ENCODE measurements at regions not wholly inside any gene's neighbourhood (a gene's known extent, or its start where the extent isn't known, plus 50 kb on each side); places are given as distances from the start of the nearest gene placed in this dataset.

- Histone ChIP-seq H3K4me3 (no peak overlapping the region), H3K9me3 (no peaks in the 10 kb centered on the region), H3K27ac (no peak overlapping the region), H3K4me1 (no peaks in the 10 kb centered on the region), H3K27me3 (peaks cover 0 to 6% (median 0%) of the 10 kb centered on the region in 4 donors), H3K36me3 (no peaks in the 10 kb centered on the region)
- peak in 3 of 4 donors; percentile 13 to 39 (median 36) for ATAC-seq
- FAIRE-seq, result no peak
- intact Hi-C loops (cut with DNase I), result no loop called here
- WGBS, 2 donors, result 12 to 14% methylated on average over 4 of the region's 4 CpGs
- no peak for TF ChIP-seq CTCF (IDR thresholded peaks at IDR 0.05)
- no peak for DNase-seq
Observed at GRCh38 chr16:75854152-75854551, 127.9 kb upstream of the CPHXL start.

- intact Hi-C loops (cut with DNase I), result no loop called here
- no peak for TF ChIP-seq CTCF (IDR thresholded peaks at IDR 0.05)
- no peak overlapping the region for H3K27ac ChIP-seq
- H3K9me3 ChIP-seq, result no peaks in the 10 kb centered on the region
- H3K4me3 ChIP-seq, result no peak overlapping the region
- WGBS, 2 donors, result 27% methylated on average over 14 of the region's 14 CpGs
- H3K4me1 ChIP-seq, result no peaks in the 10 kb centered on the region
- FAIRE-seq (no peak), DNase-seq (no peak), ATAC-seq (peak in 3 of 4 donors; percentile 37 to 76 (median 72))
- H3K36me3 ChIP-seq, result no peaks in the 10 kb centered on the region
- peaks cover 0 to 6% (median 0%) of the 10 kb centered on the region in 4 donors for H3K27me3 ChIP-seq
Observed at GRCh38 chr16:75860326-75861053, 134.2 kb upstream of the CPHXL start.

GRCh38 chr16:75861311-75862097 is 135.2 kb upstream of the CPHXL start:
- DNase-seq (no peak), FAIRE-seq (no peak), ATAC-seq (no peak)
- Histone ChIP-seq H3K4me3 (no peak overlapping the region), H3K27me3 (peaks cover 0 to 6% (median 0%) of the 10 kb centered on the region in 4 donors), H3K36me3 (no peaks in the 10 kb centered on the region), H3K4me1 (no peaks in the 10 kb centered on the region), H3K27ac (no peak overlapping the region), H3K9me3 (no peaks in the 10 kb centered on the region)
- WGBS, 2 donors, result 52 to 61% methylated on average over 10 of the region's 10 CpGs
- no peak for TF ChIP-seq CTCF (IDR thresholded peaks at IDR 0.05)
- intact Hi-C loops (cut with DNase I), result no loop called here

GRCh38 chr16:75862098-75862386 is 135.8 kb upstream of the CPHXL start:
- no peaks in the 10 kb centered on the region for H3K9me3 ChIP-seq
- H3K36me3 ChIP-seq, result no peaks in the 10 kb centered on the region
- WGBS, 2 donors, result 66 to 68% methylated on average over 8 of the region's 8 CpGs
- H3K27ac ChIP-seq, result no peak overlapping the region
- DNase-seq (no peak), FAIRE-seq (no peak), ATAC-seq (no peak)
- no peak overlapping the region for H3K4me3 ChIP-seq
- TF ChIP-seq CTCF (IDR thresholded peaks at IDR 0.05), result no peak
- no peaks in the 10 kb centered on the region for H3K4me1 ChIP-seq
- H3K27me3 ChIP-seq, result peaks cover 0 to 6% (median 0%) of the 10 kb centered on the region in 4 donors
- intact Hi-C loops (cut with DNase I), result no loop called here

GRCh38 chr16:75864243-75864642 is 138.0 kb upstream of the CPHXL start:
- no peak for ATAC-seq
- no peak overlapping the region for H3K27ac ChIP-seq
- H3K4me3 ChIP-seq, result no peak overlapping the region
- no peaks in the 10 kb centered on the region for H3K36me3 ChIP-seq
- no peak for DNase-seq
- H3K4me1 ChIP-seq, result no peaks in the 10 kb centered on the region
- TF ChIP-seq CTCF (IDR thresholded peaks at IDR 0.05), result no peak
- FAIRE-seq, result no peak
- intact Hi-C loops (cut with DNase I), result no loop called here
- no peaks in the 10 kb centered on the region for H3K27me3 ChIP-seq
- WGBS, 2 donors, result 76% methylated on average over 1 of the region's 1 CpG
- H3K9me3 ChIP-seq, result no peaks in the 10 kb centered on the region

All from pancreas (tissue), 10 donors.